Effector memory CD4-positive, alpha-beta T cell (primary cell): ENCODE measurements at regions not wholly inside any gene's neighbourhood (a gene's known extent, or its start where the extent isn't known, plus 50 kb on each side); places are given as distances from the start of the nearest gene placed in this dataset.

Experiments
- DNase-seq, 3 donors: peaks; one replicate each; pipeline ENCODE4 v3.0.0-alpha.2; 2020
- H3K27ac ChIP-seq: 2 replicates; pipeline ENCODE4 v1.7.0; 2013; ENCODE audit warnings: mild to moderate bottlenecking, low read length, moderate library complexity; ENCODE audit not compliant: insufficient read depth, poor library complexity, severe bottlenecking
- H3K27me3 ChIP-seq: replicated peaks from 2 replicates; pipeline ENCODE4 v1.7.0; 2013; ENCODE audit warnings: mild to moderate bottlenecking, low read length; ENCODE audit not compliant: insufficient read depth, control insufficient read depth, poor library complexity, severe bottlenecking
- H3K36me3 ChIP-seq: 2 replicates; pipeline ENCODE4 v1.7.0; 2013; ENCODE audit warnings: mild to moderate bottlenecking, low read length, moderate library complexity; ENCODE audit not compliant: control insufficient read depth, insufficient read depth
- H3K4me1 ChIP-seq: 2 replicates; pipeline ENCODE4 v1.7.0; 2013; ENCODE audit warnings: low read length, mild to moderate bottlenecking; ENCODE audit not compliant: control insufficient read depth, insufficient read depth, poor library complexity, severe bottlenecking
- H3K4me3 ChIP-seq: 2 replicates; pipeline ENCODE4 v1.7.0; 2013; ENCODE audit warnings: low read length, low read depth, mild to moderate bottlenecking; ENCODE audit not compliant: insufficient read depth, poor library complexity, severe bottlenecking
- H3K9me3 ChIP-seq: 2 replicates; pipeline ENCODE4 v1.7.0; 2013; ENCODE audit warnings: mild to moderate bottlenecking, low read length, moderate library complexity; ENCODE audit not compliant: control insufficient read depth

- Histone ChIP-seq H3K36me3 (no peaks in the 10 kb centered on the region), H3K27me3 (no peaks in the 10 kb centered on the region), H3K9me3 (no peaks in the 10 kb centered on the region), H3K27ac (no peak overlapping the region), H3K4me3 (no peak overlapping the region), H3K4me1 (no peaks in the 10 kb centered on the region)
- DNase-seq: no peak
These were observed 172.2 kb downstream of the PPARGC1A start for GRCh38 chr4:23717528-23718248.

GRCh38 chr4:23710298-23710697 is 179.5 kb downstream of the PPARGC1A start:
- H3K9me3 ChIP-seq: no peaks in the 10 kb centered on the region
- H3K4me1 ChIP-seq: no peaks in the 10 kb centered on the region
- no peak overlapping the region for H3K27ac ChIP-seq
- H3K27me3 ChIP-seq: no peaks in the 10 kb centered on the region
- H3K36me3 ChIP-seq: no peaks in the 10 kb centered on the region
- DNase-seq: no peak
- no peak overlapping the region for H3K4me3 ChIP-seq

GRCh38 chr4:23707652-23708026 is 182.2 kb downstream of the PPARGC1A start:
- Histone ChIP-seq H3K9me3 (no peaks in the 10 kb centered on the region), H3K27me3 (no peaks in the 10 kb centered on the region), H3K36me3 (no peaks in the 10 kb centered on the region), H3K4me3 (no peak overlapping the region), H3K4me1 (no peaks in the 10 kb centered on the region), H3K27ac (no peak overlapping the region)
- no peak for DNase-seq

GRCh38 chr4:23706972-23707651 is 182.7 kb downstream of the PPARGC1A start:
- H3K4me3 ChIP-seq: no peak overlapping the region
- no peaks in the 10 kb centered on the region for H3K36me3 ChIP-seq
- no peak for DNase-seq
- H3K4me1 ChIP-seq: no peaks in the 10 kb centered on the region
- H3K27ac ChIP-seq: no peak overlapping the region
- H3K27me3 ChIP-seq: no peaks in the 10 kb centered on the region
- no peaks in the 10 kb centered on the region for H3K9me3 ChIP-seq

- no peaks in the 10 kb centered on the region for H3K4me1 ChIP-seq
- H3K4me3 ChIP-seq: no peak overlapping the region
- no peaks in the 10 kb centered on the region for H3K36me3 ChIP-seq
- no peaks in the 10 kb centered on the region for H3K27me3 ChIP-seq
- no peak for DNase-seq
- no peaks in the 10 kb centered on the region for H3K9me3 ChIP-seq
- H3K27ac ChIP-seq: no peak overlapping the region
These were observed 189.7 kb downstream of the PPARGC1A start for GRCh38 chr4:23700197-23700596.

GRCh38 chr4:23697722-23698121 is 192.1 kb downstream of the PPARGC1A start:
- Histone ChIP-seq H3K27me3 (no peaks in the 10 kb centered on the region), H3K27ac (no peak overlapping the region), H3K36me3 (no peaks in the 10 kb centered on the region), H3K4me1 (no peaks in the 10 kb centered on the region), H3K9me3 (no peaks in the 10 kb centered on the region), H3K4me3 (no peak overlapping the region)
- DNase-seq: no peak

GRCh38 chr4:23697001-23697528 is 192.8 kb downstream of the PPARGC1A start:
- no peaks in the 10 kb centered on the region for H3K36me3 ChIP-seq
- H3K27ac ChIP-seq: no peak overlapping the region
- no peak overlapping the region for H3K4me3 ChIP-seq
- H3K9me3 ChIP-seq: no peaks in the 10 kb centered on the region
- DNase-seq: no peak
- H3K4me1 ChIP-seq: no peaks in the 10 kb centered on the region
- no peaks in the 10 kb centered on the region for H3K27me3 ChIP-seq

- Histone ChIP-seq H3K9me3 (no peaks in the 10 kb centered on the region), H3K4me1 (no peaks in the 10 kb centered on the region), H3K36me3 (no peaks in the 10 kb centered on the region), H3K27me3 (no peaks in the 10 kb centered on the region), H3K27ac (no peak overlapping the region), H3K4me3 (no peak overlapping the region)
- DNase-seq: no peak
These were observed 203.5 kb downstream of the PPARGC1A start for GRCh38 chr4:23686169-23686897.

- Histone ChIP-seq H3K4me1 (no peaks in the 10 kb centered on the region), H3K36me3 (no peaks in the 10 kb centered on the region), H3K4me3 (no peak overlapping the region), H3K9me3 (no peaks in the 10 kb centered on the region), H3K27ac (no peak overlapping the region), H3K27me3 (no peaks in the 10 kb centered on the region)
- no peak for DNase-seq
These were observed 204.4 kb downstream of the PPARGC1A start for GRCh38 chr4:23685471-23685870.
